HEK293T (cell line): ENCODE measurements at regions not wholly inside any gene's neighbourhood (a gene's known extent, or its start where the extent isn't known, plus 50 kb on each side); places are given as distances from the start of the nearest gene placed in this dataset.

Experiments
- ARNT ChIP-seq: fragments of 450-650 bp; IDR thresholded peaks from 2 replicates; pipeline ENCODE4 v1.6.1; 2017; ENCODE audit warnings: mild to moderate bottlenecking
- FOXA1 ChIP-seq: fragments of 450-650 bp; IDR thresholded peaks from 2 replicates; pipeline ENCODE4 v1.6.1; 2016; ENCODE audit warnings: mild to moderate bottlenecking
- FOXM1 ChIP-seq: fragments of 450-650 bp; IDR thresholded peaks from 2 replicates; pipeline ENCODE4 v1.6.1; 2017; ENCODE audit warnings: mild to moderate bottlenecking, borderline replicate concordance
- NFRKB ChIP-seq: fragments of 450-650 bp; IDR thresholded peaks from 2 replicates; pipeline ENCODE4 v1.6.1; 2016; ENCODE audit warnings: mild to moderate bottlenecking, moderate library complexity
- SUZ12 ChIP-seq: fragments of 450-650 bp; IDR thresholded peaks from 2 replicates; pipeline ENCODE4 v1.6.1; 2016; ENCODE audit warnings: mild to moderate bottlenecking

- no peak for TF ChIP-seq FOXA1
- TF ChIP-seq SUZ12: no peak
- TF ChIP-seq FOXM1: no peak
- TF ChIP-seq ARNT: no peak
- TF ChIP-seq NFRKB: no peak
These were observed 149.8 kb upstream of the STEAP4 start for GRCh38 chr7:88456490-88456889.
